Glomerular endothelial cell (primary cell): ENCODE measurements at regions not wholly inside any gene's neighbourhood (a gene's known extent, or its start where the extent isn't known, plus 50 kb on each side); places are given as distances from the start of the nearest gene placed in this dataset.
"Not testable (repeated sequence)": the region's sequence is repeated elsewhere in the genome, so short reads cannot be mapped to it uniquely, and the experiment has no call there.

Source experiments
- DNase-seq: peaks from one replicate; pipeline ENCODE4 v3.0.0-alpha.2; 2011; ENCODE audit warnings: low read depth, low spot score; ENCODE audit errors: extremely low read depth

- DNase-seq: no peak
These were observed 462.2 kb upstream of the CFAP20DC start for GRCh38 chr3:59512066-59512465.

DNA sequence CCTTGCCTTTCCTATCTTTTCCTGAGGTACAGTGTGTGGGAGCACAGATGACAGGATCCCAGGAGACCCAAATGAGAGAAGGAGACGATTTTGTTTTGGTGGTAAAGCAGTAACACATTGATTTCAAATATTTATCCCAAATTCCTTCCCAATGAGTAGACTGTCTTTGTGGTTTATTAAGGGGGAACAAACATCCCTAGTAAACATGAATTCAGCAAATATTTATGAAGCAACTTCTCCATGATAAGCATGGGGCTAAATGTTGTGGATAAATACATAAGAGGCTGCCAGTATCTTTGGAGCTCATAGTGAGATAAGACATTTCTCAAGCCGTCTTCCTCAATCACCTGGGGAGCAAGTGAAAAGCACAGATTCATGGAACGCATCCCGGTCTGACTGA lies 460.8 kb upstream of the CFAP20DC start:
- no peak for DNase-seq

DNA sequence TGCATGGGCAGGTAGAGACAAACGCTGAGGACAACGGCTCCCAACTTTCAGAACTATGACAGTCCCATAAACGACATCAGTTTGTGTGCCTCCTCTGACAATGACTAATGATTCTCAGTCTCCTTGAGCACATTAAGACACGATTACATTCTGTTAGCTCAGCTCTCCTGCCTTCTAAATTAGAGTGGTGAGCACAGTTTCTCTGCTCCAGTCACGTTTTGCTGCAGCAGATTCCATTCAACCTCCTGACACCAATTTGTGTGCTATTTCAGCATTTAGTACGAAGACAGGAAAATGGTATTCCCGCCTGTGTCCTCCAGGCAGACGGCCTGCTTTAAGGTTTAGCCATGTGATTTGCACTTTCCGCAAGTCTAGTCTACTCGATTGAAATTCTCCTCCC lies 458.4 kb upstream of the CFAP20DC start:
- no peak for DNase-seq

DNA sequence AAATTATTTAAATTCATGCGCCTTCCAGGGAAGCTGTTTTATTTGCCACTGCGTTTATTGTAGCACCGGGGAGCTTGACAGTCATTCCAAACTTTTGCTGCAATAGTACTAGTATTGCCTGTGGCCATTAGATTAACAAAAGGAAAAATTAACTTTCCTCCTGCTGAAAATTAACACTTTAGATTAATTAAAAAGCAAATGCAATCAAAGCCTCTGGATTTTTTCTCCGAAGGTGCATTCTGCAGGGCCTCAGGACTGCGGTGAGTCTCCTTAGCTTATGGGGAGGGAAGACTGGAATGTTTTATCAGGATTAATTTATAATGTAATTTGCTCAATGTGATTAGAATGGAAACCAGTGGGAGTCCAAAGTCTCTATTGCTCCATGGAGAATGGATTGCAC lies 456.4 kb upstream of the CFAP20DC start:
- DNase-seq: no peak

GRCh38 chr3:59503441-59503840 lies 453.6 kb upstream of the CFAP20DC start:
- no peak for DNase-seq

GRCh38 chr3:59502806-59503205 lies 453.0 kb upstream of the CFAP20DC start:
- no peak for DNase-seq

DNA sequence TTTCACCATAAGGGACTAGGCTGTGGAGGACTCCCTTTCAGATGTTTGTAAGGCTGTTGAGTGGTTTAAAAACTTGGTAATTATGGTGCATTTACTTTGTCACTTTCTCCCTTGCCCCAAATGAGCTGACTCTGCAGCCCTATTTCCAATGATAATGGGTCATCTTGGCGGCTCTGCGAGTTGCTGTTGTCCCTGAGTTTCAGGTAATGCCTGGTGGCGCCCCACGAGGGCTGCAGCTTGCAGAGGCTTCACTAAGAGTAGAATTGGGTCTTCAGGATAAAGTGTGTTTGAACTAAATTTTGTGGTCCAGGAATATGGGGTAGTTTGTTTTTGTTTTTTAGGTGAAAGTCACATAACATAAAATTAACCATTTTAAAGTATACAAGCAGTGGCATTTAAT lies 450.1 kb upstream of the CFAP20DC start:
- DNase-seq: no peak

DNA sequence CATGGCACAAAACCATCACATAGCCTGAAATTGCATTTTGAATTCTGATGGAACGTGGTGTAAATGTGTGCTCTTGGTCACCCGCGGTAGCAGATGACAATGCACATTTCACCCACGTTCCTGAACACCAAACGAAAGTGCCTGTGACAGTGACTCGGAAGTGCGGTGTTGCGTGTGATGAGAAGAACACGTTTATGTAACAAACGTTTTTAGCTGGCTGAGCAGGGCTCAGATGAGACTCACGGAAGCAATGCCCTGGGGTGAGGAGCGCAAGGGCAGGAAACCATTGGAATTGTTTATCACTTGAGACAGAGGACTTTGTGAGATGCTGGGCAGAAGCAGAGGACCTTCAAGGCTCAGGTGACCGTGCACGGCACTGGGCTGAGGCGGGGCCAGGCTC lies 449.2 kb upstream of the CFAP20DC start:
- no peak for DNase-seq

DNA sequence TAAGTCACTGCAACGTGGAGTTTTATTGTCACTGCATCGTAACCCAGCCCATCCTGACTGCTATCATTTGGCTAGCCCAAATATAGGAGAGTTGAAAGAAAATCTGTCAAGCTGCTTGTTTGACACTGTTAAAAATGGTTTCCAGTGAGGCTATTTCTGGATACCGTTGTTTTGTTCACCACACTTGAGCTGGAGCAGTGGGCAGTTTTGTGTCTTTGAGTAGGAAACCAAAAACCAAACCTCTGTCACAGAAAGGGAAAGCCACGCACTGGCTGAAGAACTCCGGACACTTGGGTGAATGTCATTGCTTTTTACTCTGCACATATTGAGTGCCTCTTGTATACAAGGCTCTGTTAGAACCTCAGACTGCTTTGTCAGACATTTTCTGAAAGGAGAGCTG lies 446.4 kb upstream of the CFAP20DC start:
- DNase-seq: no peak

GRCh38 chr3:59494969-59495368 lies 445.1 kb upstream of the CFAP20DC start:
- DNase-seq: not testable (repeated sequence)

GRCh38 chr3:59486520-59486919 lies 436.7 kb upstream of the CFAP20DC start:
- DNase-seq: no peak

DNA sequence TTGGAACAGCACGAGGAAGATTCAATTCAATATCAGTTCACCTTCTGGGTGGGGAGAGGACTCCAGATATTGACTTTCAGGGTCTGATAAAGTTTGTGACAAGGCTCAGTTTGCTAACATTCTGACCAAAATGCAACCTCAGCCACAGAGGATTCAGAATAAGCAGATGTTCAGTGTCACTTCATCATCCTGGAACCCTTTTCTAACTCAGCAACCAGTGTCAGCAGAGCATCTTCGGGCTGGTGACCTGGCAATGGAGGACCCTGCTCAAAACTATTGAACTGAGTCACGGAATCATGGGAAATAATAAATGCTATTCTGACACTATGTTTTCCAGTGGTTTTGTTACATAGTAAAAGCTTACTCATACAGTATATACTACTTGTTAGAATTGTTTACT lies 433.4 kb upstream of the CFAP20DC start:
- DNase-seq: no peak

GRCh38 chr3:59482684-59483083 lies 432.9 kb upstream of the CFAP20DC start:
- no peak for DNase-seq

- DNase-seq: no peak
These were observed 432.1 kb upstream of the CFAP20DC start for GRCh38 chr3:59481776-59482400.

GRCh38 chr3:59480486-59480995 lies 430.7 kb upstream of the CFAP20DC start:
- no peak for DNase-seq

GRCh38 chr3:59473636-59474035 lies 423.8 kb upstream of the CFAP20DC start:
- no peak for DNase-seq

DNA sequence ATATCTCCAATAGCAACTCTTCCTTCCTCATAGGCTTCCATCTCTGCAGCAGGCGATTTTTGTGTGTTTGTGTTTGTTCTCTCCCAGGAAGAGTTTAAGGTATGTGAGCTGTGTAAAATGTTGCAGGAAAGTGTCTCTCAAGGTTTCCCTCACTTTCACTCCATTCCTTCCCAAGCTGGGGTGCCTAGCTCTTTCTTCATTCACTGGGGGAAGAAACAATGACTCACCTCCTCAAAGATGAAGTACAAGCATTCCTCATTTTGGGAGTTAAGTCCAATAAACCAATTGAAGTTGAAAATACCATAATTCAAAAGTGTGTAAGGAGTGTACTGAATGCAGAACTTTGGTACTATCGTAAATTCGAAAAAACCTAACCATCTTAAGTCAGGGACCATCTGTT lies 422.7 kb upstream of the CFAP20DC start:
- DNase-seq: no peak

DNA sequence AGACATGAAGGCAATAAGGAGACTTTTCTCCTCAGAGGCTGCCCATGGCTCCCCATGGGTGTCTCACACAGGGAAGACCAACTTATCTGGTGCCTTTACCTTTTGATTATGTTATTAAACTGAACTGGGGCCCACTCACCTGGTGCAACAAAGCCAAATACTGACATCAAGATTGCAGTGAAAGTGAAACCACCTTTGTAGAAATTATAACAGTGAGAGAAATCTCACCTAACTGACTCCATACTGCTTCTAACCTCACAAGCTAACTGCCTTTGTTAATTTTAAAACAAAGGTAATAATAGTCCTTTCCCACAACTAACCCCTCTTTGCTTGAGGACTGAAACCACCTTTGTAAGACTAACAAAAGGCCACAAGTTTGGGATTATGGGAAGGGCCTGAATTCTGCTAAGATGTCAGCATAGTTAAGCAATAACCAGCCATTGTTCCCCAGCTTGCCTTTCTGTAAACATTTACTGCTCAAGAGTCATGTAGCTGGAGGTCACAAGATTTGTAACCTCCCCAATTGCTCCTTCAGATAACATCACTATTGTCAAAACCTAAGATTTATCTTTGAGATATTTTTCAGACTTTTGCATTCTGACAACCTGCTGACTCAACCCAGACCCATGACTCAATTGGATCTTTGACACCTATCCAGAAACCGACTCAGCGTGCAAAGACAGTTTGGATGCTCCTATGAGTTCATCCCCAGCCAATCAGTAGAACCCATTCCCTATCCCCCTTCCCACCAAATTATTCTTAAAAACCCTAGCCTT lies 420.3 kb upstream of the CFAP20DC start:
- DNase-seq: no peak

DNA sequence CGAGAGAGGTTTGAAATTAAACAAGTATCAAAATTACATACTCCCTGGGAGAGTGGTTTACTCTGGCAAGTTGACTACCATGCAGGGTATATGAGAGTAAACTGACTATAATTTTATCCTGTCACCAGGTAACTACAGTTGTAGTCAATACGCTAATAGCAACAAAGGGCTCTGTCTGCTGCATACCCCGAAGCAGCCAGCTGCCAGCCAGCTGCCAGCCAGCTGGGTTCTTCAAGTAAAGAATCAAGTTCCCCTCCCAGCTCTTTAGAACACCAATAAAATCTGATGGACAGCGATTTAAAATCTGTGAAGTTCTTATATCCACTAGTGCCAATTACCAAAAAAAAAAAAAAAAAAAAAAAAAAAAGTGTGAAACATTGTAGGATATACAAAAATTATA lies 417.7 kb upstream of the CFAP20DC start:
- no peak for DNase-seq

DNA sequence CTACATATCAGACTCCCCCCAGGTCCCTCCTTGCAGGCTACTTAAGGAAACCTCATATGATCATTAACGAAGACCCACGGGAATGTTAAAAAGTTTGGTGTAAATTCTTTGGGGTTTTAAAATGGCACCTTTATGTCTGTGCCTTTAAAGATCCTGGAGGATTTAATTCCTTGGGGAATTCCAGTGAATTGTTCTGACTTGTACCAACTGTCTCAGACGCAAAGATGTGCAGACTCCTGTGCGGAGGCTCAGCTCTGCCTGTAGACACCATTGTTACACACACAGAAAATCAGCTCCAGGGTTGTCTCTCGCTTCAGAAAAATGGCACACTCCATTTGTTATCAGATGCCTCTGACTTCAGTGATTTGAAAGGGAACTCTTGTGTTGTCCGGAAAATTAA lies 414.4 kb upstream of the CFAP20DC start:
- no peak for DNase-seq

GRCh38 chr3:59463253-59463652 lies 413.4 kb upstream of the CFAP20DC start:
- DNase-seq: no peak

GRCh38 chr3:59460068-59460467 lies 410.2 kb upstream of the CFAP20DC start:
- no peak for DNase-seq
